ENCODE measurements at regions not wholly inside any gene's neighbourhood (a gene's known extent, or its start where the extent isn't known, plus 50 kb on each side); places are given as distances from the start of the nearest gene placed in this dataset.

- H3F3A ChIP-seq (ENCODE audit: insufficient read depth, low read length, poor library complexity, severe bottlenecking): no peaks in the 10 kb centered on the region
- H3K9me2 ChIP-seq (ENCODE audit: insufficient read depth, low read length): no peaks in the 10 kb centered on the region
- no peak overlapping the region for H3K27ac ChIP-seq (ENCODE audit: low read length)
- no peak for TF ChIP-seq SMC3 (conservative IDR thresholded peaks at IDR 0.05; ENCODE audit: poor library complexity)
- TF ChIP-seq TAF1 (IDR thresholded peaks at IDR 0.05; ENCODE audit: low read depth): no peak
- no peak for TF ChIP-seq MXI1 (conservative IDR thresholded peaks at IDR 0.05; ENCODE audit: poor library complexity, severe bottlenecking)
- TF ChIP-seq RAD21 (conservative IDR thresholded peaks at IDR 0.05): no peak
- TF ChIP-seq, protein P1, sequence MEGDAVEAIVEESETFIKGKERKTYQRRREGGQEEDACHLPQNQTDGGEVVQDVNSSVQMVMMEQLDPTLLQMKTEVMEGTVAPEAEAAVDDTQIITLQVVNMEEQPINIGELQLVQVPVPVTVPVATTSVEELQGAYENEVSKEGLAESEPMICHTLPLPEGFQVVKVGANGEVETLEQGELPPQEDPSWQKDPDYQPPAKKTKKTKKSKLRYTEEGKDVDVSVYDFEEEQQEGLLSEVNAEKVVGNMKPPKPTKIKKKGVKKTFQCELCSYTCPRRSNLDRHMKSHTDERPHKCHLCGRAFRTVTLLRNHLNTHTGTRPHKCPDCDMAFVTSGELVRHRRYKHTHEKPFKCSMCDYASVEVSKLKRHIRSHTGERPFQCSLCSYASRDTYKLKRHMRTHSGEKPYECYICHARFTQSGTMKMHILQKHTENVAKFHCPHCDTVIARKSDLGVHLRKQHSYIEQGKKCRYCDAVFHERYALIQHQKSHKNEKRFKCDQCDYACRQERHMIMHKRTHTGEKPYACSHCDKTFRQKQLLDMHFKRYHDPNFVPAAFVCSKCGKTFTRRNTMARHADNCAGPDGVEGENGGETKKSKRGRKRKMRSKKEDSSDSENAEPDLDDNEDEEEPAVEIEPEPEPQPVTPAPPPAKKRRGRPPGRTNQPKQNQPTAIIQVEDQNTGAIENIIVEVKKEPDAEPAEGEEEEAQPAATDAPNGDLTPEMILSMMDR (IDR thresholded peaks at IDR 0.05; ENCODE audit: poor library complexity, severe bottlenecking): no peak
- TF ChIP-seq, protein P2, sequence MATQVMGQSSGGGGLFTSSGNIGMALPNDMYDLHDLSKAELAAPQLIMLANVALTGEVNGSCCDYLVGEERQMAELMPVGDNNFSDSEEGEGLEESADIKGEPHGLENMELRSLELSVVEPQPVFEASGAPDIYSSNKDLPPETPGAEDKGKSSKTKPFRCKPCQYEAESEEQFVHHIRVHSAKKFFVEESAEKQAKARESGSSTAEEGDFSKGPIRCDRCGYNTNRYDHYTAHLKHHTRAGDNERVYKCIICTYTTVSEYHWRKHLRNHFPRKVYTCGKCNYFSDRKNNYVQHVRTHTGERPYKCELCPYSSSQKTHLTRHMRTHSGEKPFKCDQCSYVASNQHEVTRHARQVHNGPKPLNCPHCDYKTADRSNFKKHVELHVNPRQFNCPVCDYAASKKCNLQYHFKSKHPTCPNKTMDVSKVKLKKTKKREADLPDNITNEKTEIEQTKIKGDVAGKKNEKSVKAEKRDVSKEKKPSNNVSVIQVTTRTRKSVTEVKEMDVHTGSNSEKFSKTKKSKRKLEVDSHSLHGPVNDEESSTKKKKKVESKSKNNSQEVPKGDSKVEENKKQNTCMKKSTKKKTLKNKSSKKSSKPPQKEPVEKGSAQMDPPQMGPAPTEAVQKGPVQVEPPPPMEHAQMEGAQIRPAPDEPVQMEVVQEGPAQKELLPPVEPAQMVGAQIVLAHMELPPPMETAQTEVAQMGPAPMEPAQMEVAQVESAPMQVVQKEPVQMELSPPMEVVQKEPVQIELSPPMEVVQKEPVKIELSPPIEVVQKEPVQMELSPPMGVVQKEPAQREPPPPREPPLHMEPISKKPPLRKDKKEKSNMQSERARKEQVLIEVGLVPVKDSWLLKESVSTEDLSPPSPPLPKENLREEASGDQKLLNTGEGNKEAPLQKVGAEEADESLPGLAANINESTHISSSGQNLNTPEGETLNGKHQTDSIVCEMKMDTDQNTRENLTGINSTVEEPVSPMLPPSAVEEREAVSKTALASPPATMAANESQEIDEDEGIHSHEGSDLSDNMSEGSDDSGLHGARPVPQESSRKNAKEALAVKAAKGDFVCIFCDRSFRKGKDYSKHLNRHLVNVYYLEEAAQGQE (IDR thresholded peaks at IDR 0.05; ENCODE audit: borderline replicate concordance): no peak
- no peak for TF ChIP-seq POLR2AphosphoS5 (IDR thresholded peaks at IDR 0.05)
- H3K9me3 ChIP-seq (ENCODE audit: low read length): no peaks in the 10 kb centered on the region
- H3K27me3 ChIP-seq (ENCODE audit: insufficient read depth, low read depth, low read length): no peaks in the 10 kb centered on the region
- no peak overlapping the region for H3K4me3 ChIP-seq (ENCODE audit: low read length)
- H3K4me2 ChIP-seq (ENCODE audit: low read length): no peak overlapping the region
- no peaks in the 10 kb centered on the region for H3K36me3 ChIP-seq (ENCODE audit: insufficient read depth, low read length)
- H3K9ac ChIP-seq (ENCODE audit: low read length): no peak overlapping the region
- no peak overlapping the region for H2AFZ ChIP-seq (ENCODE audit: low read depth, low read length)
- H4K20me1 ChIP-seq (ENCODE audit: insufficient read depth): no peaks in the 10 kb centered on the region
- no peaks in the 10 kb centered on the region for H3K79me2 ChIP-seq (replicated peaks; ENCODE audit: insufficient read depth, low read length)
Observed at GRCh38 chr4:112908511-112908910, 140.9 kb upstream of the ANK2 start.

GRCh38 chr4:112910109-112910736, 139.2 kb upstream of the ANK2 start:
- H3K9ac ChIP-seq (ENCODE audit: low read length): no peak overlapping the region
- no peaks in the 10 kb centered on the region for H3K79me2 ChIP-seq (replicated peaks; ENCODE audit: insufficient read depth, low read length)
- H3K9me2 ChIP-seq (ENCODE audit: insufficient read depth, low read length): no peaks in the 10 kb centered on the region
- H3F3A ChIP-seq (ENCODE audit: insufficient read depth, low read length, poor library complexity, severe bottlenecking): no peaks in the 10 kb centered on the region
- no peak overlapping the region for H3K4me2 ChIP-seq (ENCODE audit: low read length)
- H4K20me1 ChIP-seq (ENCODE audit: insufficient read depth): no peaks in the 10 kb centered on the region
- no peak overlapping the region for H2AFZ ChIP-seq (ENCODE audit: low read depth, low read length)
- H3K27ac ChIP-seq (ENCODE audit: low read length): no peak overlapping the region
- H3K9me3 ChIP-seq (ENCODE audit: low read length): no peaks in the 10 kb centered on the region
- no peaks in the 10 kb centered on the region for H3K36me3 ChIP-seq (ENCODE audit: insufficient read depth, low read length)
- TF ChIP-seq POLR2AphosphoS5 (IDR thresholded peaks at IDR 0.05): no peak
- TF ChIP-seq, protein P1 (IDR thresholded peaks at IDR 0.05; ENCODE audit: poor library complexity, severe bottlenecking): no peak
- no peak for TF ChIP-seq SMC3 (conservative IDR thresholded peaks at IDR 0.05; ENCODE audit: poor library complexity)
- TF ChIP-seq EZH2 (IDR thresholded peaks at IDR 0.05; ENCODE audit: borderline replicate concordance, insufficient read depth, low read length, poor library complexity, severe bottlenecking): no peak
- no peak for TF ChIP-seq RAD21 (conservative IDR thresholded peaks at IDR 0.05)
- TF ChIP-seq, protein P2 (IDR thresholded peaks at IDR 0.05; ENCODE audit: borderline replicate concordance): no peak
- no peak for TF ChIP-seq EP300 (conservative IDR thresholded peaks at IDR 0.05; ENCODE audit: poor library complexity, severe bottlenecking)
- TF ChIP-seq MXI1 (conservative IDR thresholded peaks at IDR 0.05; ENCODE audit: poor library complexity, severe bottlenecking): no peak
- no peak for TF ChIP-seq TAF1 (IDR thresholded peaks at IDR 0.05; ENCODE audit: low read depth)
- H3K4me3 ChIP-seq (ENCODE audit: low read length): no peak overlapping the region
- no peaks in the 10 kb centered on the region for H3K27me3 ChIP-seq (ENCODE audit: insufficient read depth, low read depth, low read length)

All from neural cell (in vitro differentiated cells).